Ammon's horn (tissue), 1 donor: ENCODE measurements at regions not wholly inside any gene's neighbourhood (a gene's known extent, or its start where the extent isn't known, plus 50 kb on each side); places are given as distances from the start of the nearest gene placed in this dataset.

Experiments used
- DNase-seq: peaks from one replicate; pipeline ENCODE4 v3.0.0-alpha.2; 2016; ENCODE audit warnings: low spot score

DNA sequence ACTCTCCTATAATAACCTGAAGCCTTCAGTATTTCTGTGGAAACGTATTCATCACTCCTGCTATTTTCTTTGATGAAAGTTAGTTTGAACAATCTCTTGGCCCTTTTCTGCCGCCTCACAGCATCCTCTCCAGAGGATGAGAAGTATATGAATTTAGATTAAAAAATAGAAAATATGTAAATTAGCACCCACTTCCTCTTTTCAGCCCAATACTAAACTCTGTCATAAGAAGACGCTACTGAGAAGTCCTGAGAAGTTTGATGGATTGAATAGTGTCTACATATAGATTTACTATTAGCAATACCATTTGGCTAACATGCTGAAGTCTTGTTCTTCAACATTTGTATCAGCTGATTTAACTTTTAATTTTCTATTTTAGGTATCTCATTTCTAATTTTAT lies 526.4 kb upstream of the SPHKAP start:
- DNase-seq: no peak

DNA sequence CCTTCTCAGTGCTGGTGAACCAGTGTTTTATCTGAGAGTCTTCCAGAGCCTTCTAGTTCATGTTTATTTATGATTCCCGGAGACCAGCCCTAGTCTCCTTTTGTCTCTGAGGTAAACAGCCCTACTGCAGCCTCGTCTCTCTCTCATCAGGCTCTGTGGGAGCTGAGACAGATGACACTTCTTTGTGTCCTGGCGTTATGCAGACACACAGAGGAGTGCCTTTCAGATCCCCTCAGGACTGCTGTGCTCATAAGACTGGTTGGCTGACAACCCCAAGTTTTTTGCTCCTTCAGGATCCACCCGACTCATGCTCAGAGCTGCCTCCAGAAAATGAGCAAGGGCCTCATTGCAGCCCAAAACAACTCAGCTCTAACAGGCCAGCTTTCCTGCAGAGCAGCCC lies 523.8 kb upstream of the SPHKAP start:
- DNase-seq: no peak

DNA sequence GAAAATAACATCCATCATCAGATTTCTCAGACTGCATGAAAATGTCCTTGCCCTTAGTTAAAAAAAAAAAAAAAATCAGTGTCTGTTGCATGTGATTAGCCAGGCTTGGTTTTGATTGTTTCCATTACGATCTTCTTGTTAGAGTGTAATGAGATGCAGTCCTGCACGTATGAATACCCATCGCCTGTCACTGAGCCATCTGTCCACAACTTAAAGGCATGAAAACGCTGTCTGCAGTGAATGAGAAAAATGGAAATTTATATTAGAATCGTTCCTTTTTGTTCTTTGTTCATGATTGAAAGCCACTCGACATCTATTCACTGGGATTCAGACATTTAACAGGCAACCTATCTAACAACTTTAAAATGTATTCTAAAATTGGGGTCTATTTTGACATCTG lies 521.7 kb upstream of the SPHKAP start:
- no peak for DNase-seq

DNA sequence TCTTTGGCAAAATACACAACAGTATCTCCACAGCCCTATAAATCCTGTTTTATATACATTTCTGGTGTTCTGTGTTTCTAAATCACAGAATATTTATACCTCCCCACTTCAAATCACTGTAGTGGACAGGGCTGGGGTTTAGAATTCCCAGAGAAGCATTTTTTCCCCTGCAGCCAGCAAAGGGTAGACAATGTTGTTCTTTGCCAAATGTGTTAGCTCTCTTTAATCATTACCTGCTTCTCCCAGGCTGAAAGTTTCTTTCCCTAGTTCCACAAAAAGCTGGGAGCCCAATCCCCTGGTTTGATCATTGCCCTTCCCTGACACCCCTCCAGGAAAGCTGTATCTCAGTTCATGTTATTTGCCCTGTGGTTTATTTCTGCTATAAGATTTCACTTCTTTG lies 520.0 kb upstream of the SPHKAP start:
- DNase-seq: no peak

DNA sequence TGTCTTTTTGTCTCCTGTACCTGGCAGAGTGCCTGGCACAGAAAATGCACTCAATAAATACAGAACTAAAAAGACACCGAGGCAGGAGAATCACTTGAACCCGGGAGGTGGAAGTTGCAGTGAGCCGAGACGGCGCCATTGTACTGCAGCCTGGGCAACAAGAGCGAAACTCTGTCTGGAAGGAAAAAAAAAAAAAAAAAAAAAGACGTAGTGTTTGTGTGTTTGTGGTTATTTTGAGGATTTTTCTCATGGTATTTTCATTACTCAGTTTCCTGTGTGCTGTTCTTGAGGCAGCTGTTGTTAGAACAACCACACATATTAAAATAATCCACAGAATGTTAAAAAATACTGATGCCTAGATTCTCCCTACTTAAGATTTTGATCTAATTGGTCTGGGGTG lies 519.2 kb upstream of the SPHKAP start:
- no peak for DNase-seq

DNA sequence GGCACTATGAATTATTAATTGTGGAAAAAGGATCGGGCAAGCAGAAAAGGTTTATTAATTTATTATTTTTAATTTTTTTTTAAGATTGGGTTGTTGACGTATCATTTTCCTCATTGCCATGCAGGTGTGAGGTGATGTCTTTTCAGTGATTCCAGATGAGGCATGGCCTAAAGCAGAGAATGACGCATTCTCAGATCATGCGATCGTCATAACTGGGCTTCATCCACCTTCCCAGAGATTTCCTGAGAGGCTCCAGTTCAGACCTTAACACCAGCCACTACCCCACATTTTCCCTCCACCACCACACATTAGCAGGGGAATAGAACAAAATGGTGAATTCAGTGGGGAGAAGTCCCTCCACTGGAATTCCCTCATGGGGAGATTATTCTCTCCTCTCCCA lies 518.4 kb upstream of the SPHKAP start:
- no peak for DNase-seq

DNA sequence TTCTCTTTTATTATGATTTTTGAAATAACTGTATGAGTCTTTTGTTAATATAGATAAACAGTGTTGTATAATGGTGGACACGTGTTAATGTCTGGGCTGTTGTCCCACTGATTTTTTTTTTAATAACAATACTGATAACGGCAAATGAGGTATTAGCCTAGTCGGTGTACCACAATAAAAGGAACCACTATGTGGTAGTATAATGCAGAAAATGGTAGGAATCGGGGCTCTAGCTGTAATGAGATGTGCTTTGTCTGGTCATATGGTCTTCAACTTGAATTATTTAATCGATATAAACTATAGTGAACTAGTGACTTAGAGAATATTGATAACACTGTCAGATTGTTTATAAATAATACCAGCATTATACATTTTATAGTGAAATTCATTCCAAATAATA lies 517.9 kb upstream of the SPHKAP start:
- no peak for DNase-seq

DNA sequence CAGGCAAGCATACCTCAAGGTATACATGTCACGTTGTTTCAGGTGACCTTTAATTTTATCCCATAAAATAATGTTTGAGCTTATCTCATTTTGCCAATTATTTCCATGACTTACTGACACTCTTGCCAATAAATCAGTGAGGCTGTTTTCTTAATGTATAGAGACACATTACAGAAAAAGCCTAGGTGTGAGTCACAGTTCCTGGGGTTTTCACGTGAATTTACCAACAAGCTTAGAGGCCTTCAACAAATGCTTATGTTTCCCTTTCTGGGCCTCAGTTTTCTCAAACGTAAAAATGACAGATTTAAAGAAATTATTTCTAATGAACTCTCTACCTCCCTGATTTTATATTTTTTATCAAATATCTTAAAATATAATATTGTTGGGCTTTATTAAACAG lies 517.5 kb upstream of the SPHKAP start:
- DNase-seq: no peak

DNA sequence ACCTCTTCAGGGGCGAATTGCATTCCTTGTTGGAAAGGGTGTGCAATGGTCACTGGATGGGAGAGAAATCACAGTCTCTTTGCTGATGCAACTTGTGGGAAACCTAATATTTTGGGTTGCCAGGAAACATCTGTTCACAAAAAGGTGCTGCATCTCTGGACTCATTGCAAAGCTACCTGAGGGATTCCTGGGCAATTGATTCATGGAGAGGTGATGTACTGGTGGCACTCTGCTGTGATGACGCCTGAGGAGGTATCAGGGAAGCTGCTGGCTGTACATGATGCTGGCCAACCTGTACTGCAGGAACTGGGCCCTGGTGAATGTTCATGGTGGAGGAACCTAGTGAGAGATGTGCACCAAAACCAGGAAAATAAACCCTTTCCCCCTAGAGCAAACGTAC lies 516.0 kb upstream of the SPHKAP start:
- no peak for DNase-seq

DNA sequence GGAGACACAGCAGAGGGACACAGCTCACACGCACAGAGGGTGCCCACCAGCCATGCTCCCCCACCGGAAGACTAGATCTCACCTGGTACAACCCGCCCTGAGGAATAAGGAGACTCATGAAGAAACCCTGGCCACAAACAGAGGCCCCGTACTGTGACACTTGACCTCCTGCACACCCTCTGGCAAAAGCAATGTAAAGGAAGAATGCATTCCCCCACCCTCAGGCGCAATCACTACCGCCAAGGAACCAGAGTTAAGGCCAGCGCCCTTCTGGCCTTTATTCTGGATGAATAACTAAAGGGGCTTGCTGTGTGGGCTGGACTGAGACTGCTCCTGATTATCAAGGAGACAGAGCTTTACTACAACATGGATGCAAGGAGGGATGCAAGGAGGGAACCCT lies 509.2 kb upstream of the SPHKAP start:
- DNase-seq: no peak

DNA sequence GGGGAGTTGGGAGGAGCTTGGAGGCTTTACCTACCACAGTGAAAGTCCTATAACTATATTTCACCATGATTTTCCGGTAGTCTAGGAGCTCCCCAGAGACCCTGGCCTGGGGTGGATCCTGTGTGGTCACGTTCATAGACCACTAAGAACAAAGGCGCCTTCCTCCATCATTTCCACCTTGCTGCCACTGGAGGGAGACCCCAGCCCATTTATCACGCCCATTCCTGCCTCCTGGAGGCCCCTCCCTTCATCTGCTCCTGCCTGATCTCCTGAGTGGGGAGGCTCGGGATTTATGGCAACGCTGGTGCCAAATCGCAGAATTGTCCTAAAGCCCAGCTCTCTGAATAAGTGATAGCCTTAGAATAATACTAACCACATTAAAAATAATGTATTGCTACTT lies 507.6 kb upstream of the SPHKAP start:
- DNase-seq: no peak

DNA sequence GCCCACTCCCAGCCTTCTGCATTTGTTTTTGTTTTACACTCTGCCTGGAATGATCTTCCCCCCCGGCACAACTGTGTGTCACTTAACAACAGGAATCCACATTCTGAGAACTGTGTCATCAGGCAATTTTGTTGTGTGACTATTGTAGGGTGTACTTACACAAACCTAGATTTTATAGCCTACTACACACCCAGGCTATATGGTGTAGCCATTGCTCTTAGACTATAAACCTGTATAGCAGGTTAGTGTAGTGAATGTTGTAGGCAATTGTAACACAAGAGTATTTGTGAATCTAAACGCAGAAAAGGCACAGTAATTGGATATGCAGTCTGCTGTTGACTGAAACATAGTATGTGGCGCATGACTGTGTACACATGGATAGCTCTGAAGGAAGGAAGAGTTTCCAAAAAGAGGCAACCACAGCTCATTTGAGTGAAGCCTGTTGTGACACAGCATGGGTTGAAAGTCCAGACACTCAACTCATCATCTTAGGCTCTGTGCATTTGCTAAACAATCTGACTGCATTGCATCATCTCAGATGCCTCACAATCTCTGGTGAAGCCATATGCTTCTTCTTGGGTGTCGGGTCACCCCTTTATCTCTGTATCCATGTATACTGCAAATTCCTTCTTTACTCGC lies 506.6 kb upstream of the SPHKAP start:
- no peak for DNase-seq

DNA sequence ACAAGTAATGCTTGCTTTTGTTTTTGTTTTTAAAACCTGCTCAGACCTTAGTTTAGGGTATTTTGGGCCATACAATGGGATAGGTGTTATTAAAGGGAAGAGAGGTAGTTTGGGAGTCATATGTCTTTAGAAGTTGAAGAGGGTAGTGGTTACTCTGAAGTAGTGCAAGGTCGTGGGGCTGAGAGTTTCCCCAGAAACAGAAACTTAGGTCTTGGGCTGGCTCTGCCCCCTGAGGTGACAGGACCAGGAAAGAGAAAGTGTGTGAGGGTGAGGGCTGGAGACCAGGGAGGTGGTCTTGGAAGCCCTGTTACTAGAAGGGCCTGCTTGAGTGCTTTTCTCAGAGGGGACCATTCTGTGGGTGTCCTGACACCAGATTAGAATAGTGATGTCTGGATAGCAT lies 500.5 kb upstream of the SPHKAP start:
- no peak for DNase-seq

DNA sequence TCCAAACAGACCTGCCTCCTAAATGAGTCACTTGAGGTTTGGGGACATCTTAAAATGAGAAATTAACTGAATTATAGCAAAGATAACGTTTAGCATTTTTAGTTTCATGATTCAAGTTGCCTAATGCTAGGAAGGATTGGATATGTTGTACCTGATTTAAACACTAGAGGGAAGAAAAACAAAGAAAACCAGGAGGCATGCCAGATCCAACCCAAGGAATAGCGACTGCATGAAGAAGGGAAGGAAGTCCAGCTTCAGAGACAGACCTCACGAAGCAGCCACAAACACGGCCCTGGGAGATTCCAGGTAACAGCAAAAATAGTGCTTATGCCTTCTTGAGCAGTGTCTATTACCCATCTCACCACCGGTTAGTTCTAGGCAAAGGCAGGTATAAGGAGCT lies 499.9 kb upstream of the SPHKAP start:
- DNase-seq: no peak

DNA sequence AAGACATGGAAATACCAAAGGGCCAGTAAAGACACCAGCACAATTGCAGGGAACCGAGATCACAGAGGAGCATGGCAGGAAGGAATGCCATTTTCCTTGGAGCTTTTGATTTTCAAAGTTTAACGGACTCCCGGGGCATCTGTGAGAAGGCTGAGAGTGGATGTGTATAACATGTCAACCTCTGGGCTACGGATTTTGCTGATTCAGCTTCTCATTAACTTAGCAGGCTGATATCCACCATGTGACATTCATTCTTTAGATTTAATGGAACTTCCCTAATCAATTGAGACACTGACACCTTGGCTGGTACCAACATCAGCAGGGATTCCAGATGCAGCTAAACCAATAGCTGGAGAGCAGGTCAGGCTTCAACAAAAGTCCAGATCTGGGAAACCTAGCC lies 496.6 kb upstream of the SPHKAP start:
- DNase-seq: no peak

DNA sequence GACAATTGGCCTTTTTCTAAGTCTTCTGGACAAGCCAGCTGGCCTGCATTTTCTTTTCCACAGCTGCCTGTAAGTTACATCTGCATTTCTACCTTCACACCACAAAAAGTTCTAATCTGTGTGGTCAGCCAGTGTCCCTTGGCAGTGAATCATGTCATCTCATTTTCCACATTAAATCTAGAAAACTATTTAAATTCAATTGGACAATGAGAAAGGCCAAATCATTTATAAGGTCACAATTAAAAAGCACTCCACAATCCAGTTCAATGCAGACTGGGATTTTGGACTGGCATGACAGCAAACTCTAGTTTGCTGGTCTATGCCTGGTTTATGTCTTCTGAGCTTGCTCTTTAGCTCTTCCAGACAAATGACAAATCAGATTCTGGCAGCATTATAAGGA lies 494.2 kb upstream of the SPHKAP start:
- no peak for DNase-seq

DNA sequence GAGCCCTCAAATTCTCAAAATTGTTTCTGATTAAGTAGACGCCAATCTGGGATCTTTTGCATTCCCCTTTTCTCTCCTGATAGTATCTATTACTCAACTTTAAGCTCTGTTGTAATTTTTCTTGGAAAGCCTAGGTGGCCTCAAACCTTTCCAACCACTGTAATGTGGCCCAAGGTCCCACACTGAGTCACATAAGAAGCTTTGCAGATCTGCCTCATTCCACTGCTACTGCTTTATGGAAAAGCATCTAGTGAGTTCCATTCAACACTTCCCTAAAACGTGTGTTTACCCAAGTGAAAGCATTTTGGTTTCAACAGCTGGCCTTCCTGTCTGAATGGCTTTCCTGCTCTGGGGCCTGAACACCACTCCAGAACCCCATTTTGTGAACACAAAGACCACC lies 493.6 kb upstream of the SPHKAP start:
- DNase-seq: no peak

DNA sequence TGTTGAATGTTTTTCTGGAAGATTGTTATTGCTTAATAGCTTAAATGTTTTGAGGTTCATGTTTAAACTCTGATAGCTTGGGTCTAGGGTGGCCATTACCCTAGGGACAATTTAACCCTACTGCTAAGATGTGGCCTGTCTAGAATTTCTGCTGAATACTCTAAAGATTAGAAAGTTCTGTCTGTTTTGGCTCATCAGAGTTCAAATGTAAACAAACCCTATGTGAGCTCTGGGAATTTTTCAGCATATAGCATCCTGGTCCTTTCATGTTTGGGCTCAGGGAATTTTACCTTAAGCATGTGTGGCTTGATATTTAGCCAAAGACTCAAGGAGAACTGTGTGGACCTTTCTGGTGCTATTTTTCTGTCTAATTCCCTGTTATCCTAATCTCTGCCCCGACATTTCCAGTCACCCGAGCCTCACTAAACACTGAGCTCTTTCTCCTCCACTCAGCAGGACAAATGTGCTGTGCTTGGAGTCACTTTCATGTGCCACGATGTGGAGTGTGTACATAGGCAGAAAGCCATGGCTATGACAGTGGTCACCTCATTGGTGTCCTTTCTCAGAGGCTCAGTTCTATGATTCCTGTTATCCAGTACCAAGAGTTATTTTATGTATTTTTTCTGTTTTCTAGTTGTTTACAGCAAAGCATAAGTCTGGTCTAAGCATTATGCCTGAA lies 492.5 kb upstream of the SPHKAP start:
- no peak for DNase-seq

DNA sequence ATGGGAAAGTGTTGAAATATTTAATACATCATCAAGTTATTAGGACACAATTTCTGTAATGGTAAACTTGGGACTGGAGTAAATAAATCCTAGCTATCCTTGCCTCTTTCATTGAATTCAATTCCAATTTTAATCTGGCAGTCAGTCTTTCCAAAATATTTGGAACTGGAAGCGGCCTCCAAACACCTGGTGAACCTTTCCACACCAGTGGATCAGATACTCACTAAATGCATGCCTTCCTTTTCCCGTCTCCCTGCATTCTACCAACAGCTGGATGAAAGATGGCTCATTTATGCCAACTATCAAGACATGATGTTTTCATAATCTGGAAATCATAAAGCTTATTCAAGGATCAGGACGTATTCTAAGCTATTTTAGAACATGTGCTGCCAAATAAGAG lies 488.2 kb upstream of the SPHKAP start:
- DNase-seq: no peak

DNA sequence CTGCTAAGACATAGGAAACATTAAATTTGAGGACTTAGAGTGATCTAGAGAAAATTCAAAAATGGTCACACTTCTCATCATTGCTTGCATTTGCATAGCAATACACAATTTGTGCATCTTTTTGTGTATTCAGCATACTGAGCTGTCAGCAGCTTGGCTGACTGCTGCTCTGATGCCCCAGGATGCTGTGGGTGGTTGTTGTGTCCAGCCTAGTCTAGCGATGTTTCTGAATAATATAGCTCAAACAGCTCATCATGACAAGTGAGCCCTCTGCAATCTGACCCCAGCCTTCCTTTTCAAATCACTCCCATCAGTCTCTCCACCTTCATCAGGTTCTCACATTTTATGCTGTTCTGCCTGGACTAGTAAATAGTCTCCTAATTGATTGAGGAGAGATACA lies 483.7 kb upstream of the SPHKAP start:
- no peak for DNase-seq

DNA sequence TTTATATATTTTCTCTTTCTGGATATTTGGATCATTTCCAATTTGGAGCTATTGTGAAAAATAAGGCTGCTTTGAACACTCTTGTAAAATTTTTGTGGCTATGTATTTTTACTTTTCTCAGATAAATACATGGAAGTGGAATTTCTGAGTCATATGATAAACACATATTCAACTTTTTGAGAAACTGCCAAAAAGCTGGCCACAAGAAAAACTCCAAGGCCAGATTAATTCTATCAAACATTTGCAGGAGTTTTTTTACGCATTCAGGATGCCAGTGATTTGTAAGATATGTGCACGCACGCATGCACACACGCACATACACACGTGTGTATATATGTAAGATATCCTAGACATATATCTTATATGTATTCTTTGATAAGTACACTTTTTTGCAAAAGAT lies 477.5 kb upstream of the SPHKAP start:
- no peak for DNase-seq

DNA sequence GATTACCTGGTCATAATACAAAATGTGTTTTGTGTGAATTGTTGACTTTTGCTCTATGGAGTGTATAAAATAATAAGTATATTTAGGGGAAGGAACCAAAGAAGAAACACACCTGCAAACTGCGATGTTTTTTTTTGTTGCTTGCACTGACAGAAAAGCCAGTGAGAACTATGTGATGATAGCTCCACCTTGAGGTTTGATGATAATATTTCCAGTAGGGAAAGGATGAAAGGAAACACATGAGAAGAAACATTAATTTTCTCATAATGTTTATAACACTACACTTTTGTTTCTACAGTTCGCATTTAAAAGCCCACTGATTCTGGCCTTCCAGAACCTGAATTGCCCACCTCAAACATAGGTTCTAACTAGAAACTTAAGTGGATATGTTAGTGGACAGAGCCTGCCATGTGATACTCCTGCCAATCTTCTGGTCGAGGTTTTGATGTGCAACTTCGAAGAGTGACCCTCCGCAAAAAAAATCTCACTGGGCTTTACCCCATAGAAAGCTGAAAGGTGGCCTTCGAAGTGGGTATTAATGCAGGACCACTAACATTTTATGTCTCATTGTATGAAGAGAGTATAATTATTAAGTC lies 476.4 kb upstream of the SPHKAP start:
- DNase-seq: peak; percentile 60

DNA sequence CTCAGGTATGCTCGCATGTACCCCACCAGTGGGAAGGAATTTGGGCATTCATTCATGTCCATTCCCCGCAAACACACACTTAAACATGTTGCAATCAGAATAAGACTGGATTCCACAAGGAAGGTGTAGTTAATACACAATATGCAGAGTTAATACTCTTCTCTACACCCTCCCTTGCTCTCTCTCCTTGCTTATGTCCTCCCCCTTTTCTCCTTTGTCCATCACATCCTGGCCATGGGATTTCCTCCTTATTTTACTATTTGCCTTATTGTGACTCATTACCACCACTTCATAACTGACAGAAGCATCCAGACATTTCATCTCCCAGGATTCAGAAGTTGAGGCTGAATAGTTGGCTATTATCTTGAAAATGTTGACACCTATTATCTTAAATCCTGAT lies 473.8 kb upstream of the SPHKAP start:
- DNase-seq: no peak

DNA sequence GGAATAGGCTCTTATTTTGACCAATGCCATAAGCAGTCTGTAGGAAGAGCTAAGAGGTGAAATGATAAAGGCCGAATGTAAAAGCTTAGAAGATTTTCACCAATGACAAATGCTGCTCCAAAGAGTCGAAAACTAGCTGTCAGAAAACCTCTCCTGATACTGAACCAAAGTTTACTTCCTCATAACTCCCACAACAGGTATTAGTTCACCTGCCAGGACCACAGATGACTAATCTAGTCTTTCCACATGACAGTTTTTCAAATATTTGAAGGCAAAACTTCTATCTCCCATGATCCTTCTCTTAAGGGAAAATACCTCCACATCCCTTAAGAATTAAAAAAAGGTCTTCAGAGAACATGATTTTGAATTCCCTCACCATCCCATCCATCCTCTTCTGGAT lies 473.2 kb upstream of the SPHKAP start:
- DNase-seq: no peak
